Tibial artery (tissue), 4 donors: ENCODE measurements at regions not wholly inside any gene's neighbourhood (a gene's known extent, or its start where the extent isn't known, plus 50 kb on each side); places are given as distances from the start of the nearest gene placed in this dataset.

Experiments
- DNase-seq, 2 donors: peaks; one replicate each; pipeline ENCODE4 v3.0.0-alpha.2; 2019
- H3K27ac ChIP-seq, 2 donors: fragments of 200-600 bp; sonication (generic) in 1 of 2; 1 replicate in 1 of 2; 2 replicates in 1 of 2; pipeline ENCODE4 v1.5.1; 2018 to 2019; ENCODE audit warnings: mild to moderate bottlenecking in 1 of 2
- H3K27me3 ChIP-seq, 2 donors: fragments of 200-600 bp; sonication (generic) in 1 of 2; one replicate each; pipeline versions ENCODE4 v1.5.1 to v1.6.0; 2016 to 2019
- H3K36me3 ChIP-seq, 3 donors: fragments of 200-600 bp; sonication (generic) in 2 of 3; one replicate each; pipeline ENCODE4 v1.5.1; 2016 to 2019; ENCODE audit warnings: mild to moderate bottlenecking in 2 of 3
- H3K4me1 ChIP-seq, 4 donors: fragments of 200-600 bp; sonication (generic) in 2 of 4; 1 replicate in 3 of 4; 2 replicates in 1 of 4; pipeline ENCODE4 v1.5.1; 2016 to 2019
- H3K4me3 ChIP-seq, 2 donors: fragments of 200-600 bp; sonication (generic) in 1 of 2; 1 replicate in 1 of 2; 2 replicates in 1 of 2; pipeline ENCODE4 v1.5.1; 2018 to 2019; ENCODE audit warnings: mild to moderate bottlenecking in 2 of 2
- H3K9me3 ChIP-seq, 3 donors: fragments of 200-600 bp; sonication (generic) in 1 of 3; one replicate each; pipeline ENCODE4 v1.5.1; 2016 to 2019
- intact Hi-C: fragments of 100-400 bp; cut with DNase I; formaldehyde crosslinking; loops from one replicate; pipeline ENCODE4 v1.15.0; 2023; ENCODE audit warnings: low total_unique reads
- TF ChIP-seq, protein P1 (sequence below), 2 experiments: fragments of 200-600 bp in 1 of 2; fragments of 450-650 bp in 1 of 2; IDR thresholded peaks; one replicate each; pipeline ENCODE4 v1.5.1; 2017 to 2019; ENCODE audit warnings: antibody characterized with exemption in 2 of 2, mild to moderate bottlenecking in 1 of 2, moderate library complexity in 1 of 2

DNA sequence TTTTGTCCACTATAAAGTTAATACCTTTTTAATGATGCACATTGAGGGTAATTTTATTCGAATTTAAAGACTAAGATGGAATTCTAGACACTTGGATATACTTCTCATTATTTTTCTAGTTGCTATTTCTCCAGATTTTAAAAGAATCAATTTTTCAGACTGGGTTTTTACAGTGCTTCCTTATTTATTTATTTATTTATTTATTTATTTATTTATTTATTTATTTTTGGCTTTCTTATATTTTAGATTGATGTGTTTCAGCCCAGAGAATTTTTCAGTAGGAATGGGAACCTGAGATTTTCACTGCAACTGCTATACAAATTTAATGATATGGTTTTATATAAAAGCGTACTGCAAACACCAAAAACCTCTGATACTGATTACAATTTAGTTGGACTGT, 448.7 kb downstream of the ZPLD1 start:
- TF ChIP-seq, protein P1, sequence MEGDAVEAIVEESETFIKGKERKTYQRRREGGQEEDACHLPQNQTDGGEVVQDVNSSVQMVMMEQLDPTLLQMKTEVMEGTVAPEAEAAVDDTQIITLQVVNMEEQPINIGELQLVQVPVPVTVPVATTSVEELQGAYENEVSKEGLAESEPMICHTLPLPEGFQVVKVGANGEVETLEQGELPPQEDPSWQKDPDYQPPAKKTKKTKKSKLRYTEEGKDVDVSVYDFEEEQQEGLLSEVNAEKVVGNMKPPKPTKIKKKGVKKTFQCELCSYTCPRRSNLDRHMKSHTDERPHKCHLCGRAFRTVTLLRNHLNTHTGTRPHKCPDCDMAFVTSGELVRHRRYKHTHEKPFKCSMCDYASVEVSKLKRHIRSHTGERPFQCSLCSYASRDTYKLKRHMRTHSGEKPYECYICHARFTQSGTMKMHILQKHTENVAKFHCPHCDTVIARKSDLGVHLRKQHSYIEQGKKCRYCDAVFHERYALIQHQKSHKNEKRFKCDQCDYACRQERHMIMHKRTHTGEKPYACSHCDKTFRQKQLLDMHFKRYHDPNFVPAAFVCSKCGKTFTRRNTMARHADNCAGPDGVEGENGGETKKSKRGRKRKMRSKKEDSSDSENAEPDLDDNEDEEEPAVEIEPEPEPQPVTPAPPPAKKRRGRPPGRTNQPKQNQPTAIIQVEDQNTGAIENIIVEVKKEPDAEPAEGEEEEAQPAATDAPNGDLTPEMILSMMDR (IDR thresholded peaks at IDR 0.05) = no peak
- H3K27ac ChIP-seq = no peak overlapping the region
- no peaks in the 10 kb centered on the region for H3K9me3 ChIP-seq
- H3K27me3 ChIP-seq = no peaks in the 10 kb centered on the region
- intact Hi-C loops = no loop called here
- no peak overlapping the region for H3K4me3 ChIP-seq
- DNase-seq = no peak
- H3K4me1 ChIP-seq = no peaks in the 10 kb centered on the region
- H3K36me3 ChIP-seq = no peaks in the 10 kb centered on the region

DNA sequence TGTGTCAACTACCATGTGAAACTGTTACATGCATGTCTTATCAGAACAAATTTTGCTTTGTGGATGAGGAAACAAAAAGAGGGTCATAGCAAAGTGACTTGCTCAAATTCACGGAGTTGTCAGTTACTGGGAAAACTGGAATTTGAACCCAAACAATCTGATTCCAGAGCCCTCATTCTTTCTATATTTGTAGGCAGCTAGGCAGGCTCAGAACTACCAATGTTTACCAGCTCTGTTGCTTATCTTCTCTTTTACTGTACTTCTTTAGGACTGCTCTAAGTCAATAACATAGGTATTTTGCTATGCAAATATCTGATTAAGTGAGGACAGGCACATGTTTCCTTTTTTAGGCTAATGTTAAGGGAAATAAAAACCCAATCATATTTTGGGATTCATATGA, 450.5 kb downstream of the ZPLD1 start:
- TF ChIP-seq, protein P1 (IDR thresholded peaks at IDR 0.05) = no peak
- H3K27ac ChIP-seq = no peak overlapping the region
- no peaks in the 10 kb centered on the region for H3K27me3 ChIP-seq
- H3K9me3 ChIP-seq = no peaks in the 10 kb centered on the region
- intact Hi-C loops = no loop called here
- H3K4me3 ChIP-seq = no peak overlapping the region
- no peaks in the 10 kb centered on the region for H3K36me3 ChIP-seq
- DNase-seq = no peak
- no peaks in the 10 kb centered on the region for H3K4me1 ChIP-seq

DNA sequence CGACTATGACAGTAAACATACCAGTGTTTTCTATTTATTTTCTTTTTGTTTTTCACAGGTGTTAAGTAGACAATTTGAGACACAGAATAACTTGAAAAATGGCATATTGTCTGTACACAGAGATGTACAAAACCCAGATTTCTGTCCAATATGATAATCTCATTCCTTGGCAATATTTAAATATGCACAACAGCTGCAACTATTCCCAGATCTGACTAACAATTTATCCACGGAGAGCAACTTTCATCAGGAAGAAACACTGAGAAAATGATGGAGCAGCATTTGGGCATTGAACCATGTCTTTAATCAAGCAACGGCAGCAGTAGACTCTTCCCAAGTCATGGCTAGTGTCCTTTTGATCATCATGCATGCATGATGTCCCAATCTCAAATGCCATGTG, 452.6 kb downstream of the ZPLD1 start:
- no peaks in the 10 kb centered on the region for H3K4me1 ChIP-seq
- intact Hi-C loops = no loop called here
- no peaks in the 10 kb centered on the region for H3K9me3 ChIP-seq
- H3K27me3 ChIP-seq = no peaks in the 10 kb centered on the region
- no peak for DNase-seq
- TF ChIP-seq, protein P1 (IDR thresholded peaks at IDR 0.05) = no peak
- no peak overlapping the region for H3K4me3 ChIP-seq
- H3K27ac ChIP-seq = no peak overlapping the region
- no peaks in the 10 kb centered on the region for H3K36me3 ChIP-seq

DNA sequence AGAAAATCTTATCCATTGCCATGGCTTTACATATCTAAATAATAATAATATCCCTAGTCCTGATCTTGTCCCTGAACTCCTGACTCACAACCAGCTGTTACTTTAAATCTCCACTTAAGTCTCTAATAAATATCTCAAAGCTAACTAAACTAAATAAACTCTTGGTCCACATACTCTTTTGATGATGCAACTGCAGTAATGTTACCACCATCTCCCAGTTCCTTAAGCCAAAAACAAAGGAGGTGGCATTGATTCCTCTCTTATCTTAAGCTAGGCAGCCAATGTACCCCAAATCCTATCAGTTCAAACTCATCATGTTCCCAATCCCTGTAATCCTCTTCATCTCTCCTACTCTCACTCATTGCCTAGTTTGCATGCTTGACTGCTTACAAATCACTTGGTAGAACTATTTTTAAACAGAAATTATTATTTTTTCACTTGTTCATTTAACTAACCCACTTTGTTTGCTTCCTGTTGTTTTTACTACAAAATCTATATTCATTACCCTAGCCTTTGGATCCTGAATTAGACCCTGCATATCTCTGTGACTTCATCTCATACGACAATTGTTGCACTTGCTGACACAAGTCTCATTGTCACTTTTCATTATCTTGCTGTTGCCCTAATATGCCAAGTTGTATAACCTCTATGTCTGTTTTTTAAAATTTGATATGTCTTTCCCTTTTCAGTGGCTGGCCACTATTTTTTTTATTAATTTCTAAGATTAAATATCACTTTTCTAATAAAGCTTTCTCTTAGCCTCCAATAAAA, 462.2 kb downstream of the ZPLD1 start:
- Histone ChIP-seq H3K4me3 (no peak overlapping the region), H3K36me3 (no peaks in the 10 kb centered on the region), H3K27ac (no peak overlapping the region), H3K4me1 (no peaks in the 10 kb centered on the region), H3K9me3 (no peaks in the 10 kb centered on the region), H3K27me3 (no peaks in the 10 kb centered on the region)
- intact Hi-C loops = no loop called here
- TF ChIP-seq, protein P1 (IDR thresholded peaks at IDR 0.05) = no peak
- no peak for DNase-seq

DNA sequence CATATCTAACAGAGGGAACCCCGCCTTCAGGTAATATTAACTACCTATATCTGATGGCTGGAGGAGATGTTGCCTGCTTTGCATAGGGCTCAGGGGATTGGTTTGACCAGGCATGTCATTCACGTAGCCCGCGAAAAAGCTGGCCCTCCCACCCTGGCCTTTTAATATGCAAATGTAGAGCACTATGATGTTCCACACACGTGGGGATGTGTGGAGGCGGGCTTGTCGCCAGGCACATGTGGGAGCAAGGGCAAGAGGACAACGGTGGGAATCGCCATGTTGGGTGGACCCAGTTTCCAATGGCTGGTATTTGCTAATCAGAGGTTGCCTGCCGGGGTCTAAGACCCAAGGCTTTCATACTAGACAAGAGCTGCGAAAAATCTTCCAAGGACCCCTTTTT, 469.8 kb downstream of the ZPLD1 start:
- intact Hi-C loops = no loop called here
- H3K4me1 ChIP-seq = no peaks in the 10 kb centered on the region
- H3K27ac ChIP-seq = no peak overlapping the region
- TF ChIP-seq, protein P1 (IDR thresholded peaks at IDR 0.05) = no peak
- H3K36me3 ChIP-seq = no peaks in the 10 kb centered on the region
- no peaks in the 10 kb centered on the region for H3K9me3 ChIP-seq
- no peak for DNase-seq
- no peak overlapping the region for H3K4me3 ChIP-seq
- H3K27me3 ChIP-seq = no peaks in the 10 kb centered on the region

DNA sequence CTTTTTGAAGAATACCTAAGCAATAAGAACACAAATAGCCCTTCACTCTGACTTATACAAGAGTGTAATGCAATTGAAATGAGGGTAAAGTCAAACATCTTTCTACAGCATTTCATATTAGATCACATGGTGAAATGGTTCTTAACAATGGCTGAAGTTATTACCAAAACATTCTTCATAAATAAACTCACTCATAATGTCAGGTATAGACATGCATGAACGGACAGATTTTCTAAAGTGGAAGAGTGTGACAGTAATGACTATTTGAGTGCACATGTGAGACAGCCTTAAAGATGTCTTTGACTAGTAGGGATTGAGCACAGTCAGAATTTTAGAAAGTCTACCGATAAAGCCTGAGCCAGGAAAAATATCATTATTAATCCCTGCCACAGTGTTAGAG, 471.0 kb downstream of the ZPLD1 start:
- Histone ChIP-seq H3K27ac (no peak overlapping the region), H3K27me3 (no peaks in the 10 kb centered on the region), H3K4me3 (no peak overlapping the region), H3K36me3 (no peaks in the 10 kb centered on the region), H3K4me1 (no peaks in the 10 kb centered on the region), H3K9me3 (no peaks in the 10 kb centered on the region)
- TF ChIP-seq, protein P1 (IDR thresholded peaks at IDR 0.05) = no peak
- intact Hi-C loops = no loop called here
- no peak for DNase-seq
